Adipocyte (in vitro differentiated cells): ENCODE measurements at regions not wholly inside any gene's neighbourhood (a gene's known extent, or its start where the extent isn't known, plus 50 kb on each side); places are given as distances from the start of the nearest gene placed in this dataset.
"Not testable (repeated sequence)": the region's sequence is repeated elsewhere in the genome, so short reads cannot be mapped to it uniquely, and the experiment has no call there.

Source experiments
- DNase-seq: peaks from one replicate; pipeline ENCODE4 v3.0.0-alpha.2; 2015; ENCODE audit warnings: low read depth
- H3K27me3 ChIP-seq: replicated peaks from 2 replicates; pipeline ENCODE4 v1.7.0; 2013; ENCODE audit warnings: mild to moderate bottlenecking, low read length, moderate library complexity; ENCODE audit not compliant: control insufficient read depth, insufficient read depth
- H3K36me3 ChIP-seq: 2 replicates; pipeline ENCODE4 v1.7.0; 2013; ENCODE audit warnings: low read length, mild to moderate bottlenecking, moderate library complexity; ENCODE audit not compliant: control insufficient read depth, insufficient read depth, severe bottlenecking
- H3K4me1 ChIP-seq: 2 replicates; pipeline ENCODE4 v1.7.0; 2013; ENCODE audit warnings: mild to moderate bottlenecking, low read length, moderate library complexity; ENCODE audit not compliant: control insufficient read depth, insufficient read depth
- H3K4me3 ChIP-seq: 2 replicates; pipeline ENCODE4 v1.7.0; 2013; ENCODE audit warnings: mild to moderate bottlenecking, low read length, moderate library complexity
- H3K9ac ChIP-seq: 2 replicates; pipeline ENCODE4 v1.7.0; 2013; ENCODE audit warnings: mild to moderate bottlenecking, low read length, moderate library complexity
- H3K9me3 ChIP-seq: 2 replicates; pipeline ENCODE4 v1.7.0; 2013; ENCODE audit warnings: mild to moderate bottlenecking, low read length, moderate library complexity; ENCODE audit not compliant: control insufficient read depth

DNA sequence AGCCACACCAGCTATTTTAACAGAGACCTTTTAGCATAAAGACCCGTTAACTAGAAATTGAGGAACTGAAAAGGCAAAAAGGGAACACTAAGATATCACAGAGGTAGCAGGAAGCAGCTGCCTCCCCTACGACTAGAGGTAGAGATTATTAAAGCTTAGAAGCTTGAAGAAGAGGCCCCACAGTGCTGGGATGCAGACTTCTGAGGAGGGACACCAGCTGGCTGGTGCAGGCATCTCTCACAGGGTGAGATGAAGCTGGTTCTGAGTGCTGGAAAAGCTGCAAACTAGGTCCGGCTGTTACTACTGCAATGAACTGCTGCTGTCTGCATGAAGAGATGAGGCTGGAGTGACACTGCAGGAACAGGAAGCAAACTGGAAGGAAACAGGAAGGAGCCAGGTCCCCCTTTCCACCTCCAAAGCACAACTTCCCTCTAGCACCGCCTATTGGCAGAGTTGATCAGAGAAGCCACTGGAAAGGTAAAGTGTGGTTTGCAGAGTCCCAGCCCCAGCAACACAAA lies 61.2 kb upstream of the MRPS9 start:
- Histone ChIP-seq H3K27me3 (no peaks in the 10 kb centered on the region), H3K9ac (no peak overlapping the region), H3K9me3 (no peaks in the 10 kb centered on the region), H3K4me3 (no peak overlapping the region), H3K36me3 (no peaks in the 10 kb centered on the region), H3K4me1 (no peaks in the 10 kb centered on the region)
- no peak for DNase-seq

DNA sequence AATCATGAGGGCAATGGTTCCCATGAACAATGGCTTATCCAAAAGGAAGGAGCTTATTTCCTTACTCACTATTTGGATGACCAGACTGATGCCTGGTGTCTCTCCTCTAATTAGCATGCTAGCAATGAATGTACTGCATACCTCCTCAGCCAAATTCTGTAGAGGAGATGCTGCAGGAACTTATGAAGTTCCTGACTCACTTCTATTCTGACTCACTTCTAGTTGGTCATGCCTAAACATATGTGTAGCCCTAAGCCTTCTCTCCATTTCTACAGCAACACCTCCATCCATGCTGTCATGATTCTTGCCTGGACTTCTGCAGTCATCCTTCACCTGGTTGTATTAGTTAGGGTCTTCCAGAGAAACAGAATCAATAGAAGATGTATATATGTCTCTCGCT lies 59.9 kb upstream of the MRPS9 start:
- Histone ChIP-seq H3K9ac (no peak overlapping the region), H3K36me3 (no peaks in the 10 kb centered on the region), H3K4me1 (no peaks in the 10 kb centered on the region), H3K27me3 (no peaks in the 10 kb centered on the region), H3K4me3 (no peak overlapping the region), H3K9me3 (no peaks in the 10 kb centered on the region)
- DNase-seq = no peak

DNA sequence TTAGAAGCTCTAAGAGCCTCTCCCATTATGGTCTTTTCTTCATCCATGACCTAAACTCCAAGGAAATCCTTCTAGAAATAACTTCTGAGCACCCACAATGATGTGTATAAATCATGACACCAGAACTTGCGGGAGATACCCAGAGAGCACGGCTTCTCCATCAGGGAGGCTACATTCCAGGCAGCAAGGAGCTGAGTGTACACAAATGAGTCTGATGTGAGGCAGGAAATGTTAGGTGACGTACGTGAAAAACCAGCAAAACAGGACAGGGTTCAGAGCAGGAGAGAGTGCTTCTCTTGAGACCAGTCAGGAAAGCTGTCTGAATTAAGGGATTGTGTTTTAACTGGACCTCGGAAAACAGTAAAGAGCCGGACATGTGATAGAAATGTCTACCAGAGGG lies 58.1 kb upstream of the MRPS9 start:
- not testable (repeated sequence) for H3K9me3 ChIP-seq, H3K4me1 ChIP-seq, DNase-seq, H3K27me3 ChIP-seq, H3K9ac ChIP-seq, H3K36me3 ChIP-seq, H3K4me3 ChIP-seq

DNA sequence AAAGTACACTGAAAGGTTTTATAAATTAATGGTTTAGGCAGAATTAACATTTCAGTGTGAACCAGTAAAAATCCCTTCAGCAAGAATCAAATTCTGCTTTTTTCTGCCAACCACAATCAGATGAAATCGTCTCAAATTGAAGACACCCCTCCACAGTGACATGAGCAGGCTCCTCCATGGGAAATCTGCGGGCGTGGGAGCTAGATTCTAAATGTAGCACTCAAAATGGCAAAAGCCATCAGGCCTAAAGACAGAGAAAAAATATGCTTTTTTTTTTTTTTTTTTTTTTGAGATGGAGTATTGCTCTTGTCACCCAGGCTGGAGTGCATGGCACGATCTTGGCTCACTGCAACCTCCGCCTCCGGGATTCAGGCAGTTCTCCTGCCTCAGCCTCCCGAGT lies 55.8 kb upstream of the MRPS9 start:
- Histone ChIP-seq H3K9ac (no peak overlapping the region), H3K27me3 (no peaks in the 10 kb centered on the region), H3K36me3 (no peaks in the 10 kb centered on the region), H3K9me3 (no peaks in the 10 kb centered on the region), H3K4me3 (no peak overlapping the region), H3K4me1 (no peaks in the 10 kb centered on the region)
- DNase-seq = no peak
